H9 (cell line): ENCODE measurements at regions not wholly inside any gene's neighbourhood (a gene's known extent, or its start where the extent isn't known, plus 50 kb on each side); places are given as distances from the start of the nearest gene placed in this dataset.

Experiments used
- DNase-seq: peaks from one replicate; pipeline ENCODE4 v3.0.0-alpha.2; 2017
- H2AFZ ChIP-seq: one replicate; pipeline ENCODE4 v1.6.1; 2013; ENCODE audit warnings: mild to moderate bottlenecking, low read length, control low read depth, moderate library complexity
- H2AK5ac ChIP-seq: 2 replicates; pipeline ENCODE4 v1.6.1; 2013; ENCODE audit warnings: low read length, control low read depth, mixed read lengths; ENCODE audit not compliant: insufficient read length
- H2BK120ac ChIP-seq: one replicate; pipeline ENCODE4 v1.6.1; 2013; ENCODE audit warnings: low read depth, mild to moderate bottlenecking, low read length, control low read depth, inconsistent platforms; ENCODE audit not compliant: poor library complexity, severe bottlenecking
- H2BK12ac ChIP-seq: 2 replicates; pipeline ENCODE4 v1.6.1; 2013; ENCODE audit warnings: low read length, control low read depth, mixed read lengths, low read depth; ENCODE audit not compliant: insufficient read length
- H2BK15ac ChIP-seq: 2 replicates; pipeline ENCODE4 v1.6.1; 2013; ENCODE audit warnings: low read depth, low read length, control low read depth
- H2BK20ac ChIP-seq: one replicate; pipeline ENCODE4 v1.6.1; 2013; ENCODE audit warnings: low read depth, mild to moderate bottlenecking, low read length, control low read depth, inconsistent platforms; ENCODE audit not compliant: poor library complexity, severe bottlenecking
- H2BK5ac ChIP-seq: 2 replicates; pipeline ENCODE4 v1.6.1; 2013; ENCODE audit warnings: low read length, control low read depth, mixed read lengths; ENCODE audit not compliant: insufficient read length
- H3K14ac ChIP-seq: 2 replicates; pipeline ENCODE4 v1.6.1; 2013; ENCODE audit warnings: low read length, control low read depth; ENCODE audit not compliant: insufficient read depth
- H3K18ac ChIP-seq: 2 replicates; pipeline ENCODE4 v1.6.1; 2013; ENCODE audit warnings: low read depth, mild to moderate bottlenecking, mixed read lengths, low read length, control low read depth; ENCODE audit not compliant: insufficient read length
- H3K23ac ChIP-seq: 2 replicates; pipeline ENCODE4 v1.6.1; 2013; ENCODE audit warnings: low read length, control low read depth, mixed read lengths, low read depth; ENCODE audit not compliant: insufficient read length
- H3K23me2 ChIP-seq: 2 replicates; pipeline ENCODE4 v1.6.1; 2013; ENCODE audit warnings: low read depth, mild to moderate bottlenecking, mixed read lengths, low read length, control low read depth; ENCODE audit not compliant: insufficient read length, poor library complexity, severe bottlenecking
- H3K27ac ChIP-seq: 2 replicates; pipeline ENCODE4 v1.5.1; 2013; ENCODE audit warnings: low read length, control low read depth, mixed read lengths, low read depth; ENCODE audit not compliant: insufficient read length
- H3K27me3 ChIP-seq: 2 replicates; pipeline ENCODE4 v1.6.1; 2013; ENCODE audit warnings: low read length, control low read depth, inconsistent platforms; ENCODE audit not compliant: insufficient read depth
- H3K4ac ChIP-seq: 2 replicates; pipeline ENCODE4 v1.6.1; 2013; ENCODE audit warnings: low read depth, mild to moderate bottlenecking, control low read depth, inconsistent platforms, low read length, moderate library complexity
- H3K4me1 ChIP-seq: 2 replicates; pipeline ENCODE4 v1.6.1; 2013; ENCODE audit warnings: low read length, control low read depth, inconsistent platforms; ENCODE audit not compliant: insufficient read depth
- H3K4me2 ChIP-seq: 2 replicates; pipeline ENCODE4 v1.6.1; 2013; ENCODE audit warnings: low read length, control low read depth, mixed read lengths; ENCODE audit not compliant: insufficient read length, insufficient read depth
- H3K56ac ChIP-seq: 2 replicates; pipeline ENCODE4 v1.6.1; 2013; ENCODE audit warnings: low read depth, mild to moderate bottlenecking, mixed read lengths, low read length, control low read depth; ENCODE audit not compliant: insufficient read length
- H3K79me1 ChIP-seq: 2 replicates; pipeline ENCODE4 v1.6.1; 2013; ENCODE audit warnings: low read depth, mild to moderate bottlenecking, moderate library complexity, low read length, control low read depth, inconsistent platforms; ENCODE audit not compliant: insufficient read depth, poor library complexity, severe bottlenecking
- H3K79me2 ChIP-seq: 2 replicates; pipeline ENCODE4 v1.6.1; 2013; ENCODE audit warnings: low read length, control low read depth, inconsistent platforms; ENCODE audit not compliant: insufficient read depth
- H3K9ac ChIP-seq: 2 replicates; pipeline ENCODE4 v1.6.1; 2013; ENCODE audit warnings: low read length, control low read depth, mixed read lengths; ENCODE audit not compliant: insufficient read length; ENCODE audit errors: extremely low read depth
- H3K9me3 ChIP-seq: one replicate; pipeline ENCODE4 v1.6.1; 2013; ENCODE audit warnings: low read depth, low read length, inconsistent platforms; ENCODE audit not compliant: control insufficient read depth
- H3T11ph ChIP-seq: one replicate; pipeline ENCODE4 v1.6.1; 2013; ENCODE audit warnings: mild to moderate bottlenecking, low read length, control low read depth, inconsistent platforms
- H4K20me1 ChIP-seq: one replicate; pipeline ENCODE4 v1.6.1; 2013; ENCODE audit not compliant: control insufficient read depth, insufficient read length, insufficient read depth
- H4K5ac ChIP-seq: 2 replicates; pipeline ENCODE4 v1.6.1; 2013; ENCODE audit warnings: low read depth, mild to moderate bottlenecking, mixed read lengths, low read length, control low read depth; ENCODE audit not compliant: insufficient read length
- H4K8ac ChIP-seq: replicated peaks from 2 replicates; pipeline ENCODE4 v1.6.1; 2013; ENCODE audit warnings: low read length, control low read depth, mixed read lengths, low read depth; ENCODE audit not compliant: insufficient read length
- H4K91ac ChIP-seq: 2 replicates; pipeline ENCODE4 v1.6.1; 2013; ENCODE audit warnings: low read depth, mild to moderate bottlenecking, moderate library complexity, mixed read lengths, low read length, control low read depth; ENCODE audit not compliant: insufficient read length
- H3K27ac Mint-ChIP-seq, 3 experiments: 2 replicates in 2 of 3; 3 replicates in 1 of 3; pipeline ENCODE4 v1.8.0; 2020 to 2021; ENCODE audit warnings: mixed read lengths in 3 of 3, mild to moderate bottlenecking in 1 of 3, moderate library complexity in 1 of 3
- H3K27me3 Mint-ChIP-seq: 2 replicates; pipeline ENCODE4 v1.8.0; 2021; ENCODE audit warnings: low read depth, mild to moderate bottlenecking, moderate library complexity, mixed read lengths
- H3K36me3 Mint-ChIP-seq, 3 experiments: 2 replicates in 2 of 3; 3 replicates in 1 of 3; pipeline ENCODE4 v1.8.0; 2020 to 2021; ENCODE audit warnings: low read depth in 3 of 3, mixed read lengths in 3 of 3; ENCODE audit not compliant: insufficient read depth in 1 of 3
- H3K4me1 Mint-ChIP-seq, 2 experiments: 2 replicates each; pipeline ENCODE4 v1.8.0; 2020; ENCODE audit warnings: mixed read lengths in 2 of 2
- H3K4me3 Mint-ChIP-seq, 2 experiments: 2 replicates in 1 of 2; 3 replicates in 1 of 2; pipeline ENCODE4 v1.8.0; 2020 to 2021; ENCODE audit warnings: mild to moderate bottlenecking in 2 of 2, mixed read lengths in 2 of 2, moderate library complexity in 1 of 2
- H3K9me3 Mint-ChIP-seq, 2 experiments: 2 replicates in 1 of 2; 3 replicates in 1 of 2; pipeline ENCODE4 v1.8.0; 2020; ENCODE audit warnings: mild to moderate bottlenecking in 2 of 2, mixed read lengths in 2 of 2, moderate library complexity in 1 of 2
- CTCF ChIP-seq: fragments of 200-600 bp; sonication (generic); conservative IDR thresholded peaks from 3 replicates; pipeline ENCODE4 v1.8.0; 2021; ENCODE audit warnings: antibody characterized with exemption, mild to moderate bottlenecking
- WGBS: extraction: QIAGEN DNeasy Blood & Tissue Kit; methylation state at CpG from one replicate; pipeline ENCODE4 v1.1.7; 2013; ENCODE audit warnings: missing lambda C conversion rate, low lambda C conversion rate, mixed read lengths; ENCODE audit not compliant: insufficient read length; ENCODE audit errors: extremely low coverage; 5-methylcytosine and 5-hydroxymethylcytosine counted together

DNA sequence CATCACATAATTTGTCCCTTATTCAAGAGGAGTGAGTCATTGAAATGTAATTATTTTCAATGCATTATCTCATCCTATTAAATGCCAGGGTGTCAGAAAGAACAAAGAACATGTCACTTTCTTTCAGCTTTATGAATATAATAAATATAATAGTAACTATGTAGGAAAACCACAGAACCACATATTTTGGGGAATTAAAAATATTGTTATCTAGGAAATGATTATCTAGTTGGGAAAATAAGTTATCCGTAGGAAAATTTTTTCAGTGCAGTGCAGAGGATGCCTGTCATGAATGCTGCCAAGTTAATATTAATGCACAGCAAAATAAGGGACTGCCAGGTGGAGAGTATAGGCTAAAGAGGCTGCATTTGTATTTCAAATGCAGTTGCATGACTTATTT is 844.8 kb downstream of the MAT2B start:
- no peak overlapping the region for H4K91ac ChIP-seq
- H3K23ac ChIP-seq: no peak overlapping the region
- H2BK120ac ChIP-seq: no peak overlapping the region
- H3K9me3 Mint-ChIP-seq: no peaks in the 10 kb centered on the region; a peak in 1 of 5 replicates
- no peaks in the 10 kb centered on the region for H3K27me3 Mint-ChIP-seq
- WGBS: no CpG with 5 or more reads among the region's 1 CpG
- no peak overlapping the region for H3K14ac ChIP-seq
- H2BK15ac ChIP-seq: no peak overlapping the region
- H3K4me2 ChIP-seq: no peak overlapping the region
- no peak overlapping the region for H2AK5ac ChIP-seq
- no peaks in the 10 kb centered on the region for H3K79me2 ChIP-seq
- H2BK20ac ChIP-seq: no peak overlapping the region
- H3K23me2 ChIP-seq: no peaks in the 10 kb centered on the region
- H2BK5ac ChIP-seq: no peak overlapping the region
- no peak overlapping the region for H3K18ac ChIP-seq
- no peak overlapping the region for H4K8ac ChIP-seq
- no peak overlapping the region for H3K56ac ChIP-seq
- no peak overlapping the region for H3K27ac ChIP-seq
- H3K9me3 ChIP-seq: no peaks in the 10 kb centered on the region
- no peak overlapping the region for H4K5ac ChIP-seq
- no peak overlapping the region for H3K27ac Mint-ChIP-seq
- no peak for DNase-seq
- no peak overlapping the region for H3K4me3 Mint-ChIP-seq
- H3K36me3 Mint-ChIP-seq: no peaks in the 10 kb centered on the region
- H3K4me1 Mint-ChIP-seq: peaks cover 6 to 10% of the 10 kb centered on the region in 2 experiments; a peak in 1 of 4 replicates
- no peak overlapping the region for H2BK12ac ChIP-seq
- H3K79me1 ChIP-seq: no peaks in the 10 kb centered on the region
- H3K4ac ChIP-seq: no peak overlapping the region
- H3K27me3 ChIP-seq: no peaks in the 10 kb centered on the region
- no peak for TF ChIP-seq CTCF
- no peak overlapping the region for H3T11ph ChIP-seq
- H3K4me1 ChIP-seq: no peaks in the 10 kb centered on the region; the same call in 1 of the 2 replicates
- H4K20me1 ChIP-seq: no peaks in the 10 kb centered on the region
- no peak overlapping the region for H2AFZ ChIP-seq
- H3K9ac ChIP-seq: no peak overlapping the region
